ENCODE measurements at regions not wholly inside any gene's neighbourhood (a gene's known extent, or its start where the extent isn't known, plus 50 kb on each side); places are given as distances from the start of the nearest gene placed in this dataset.
A peak's percentile ranks its signal among the peaks of the same experiment; 100 is the strongest.

GRCh38 chr6:117761610-117762009, 86.3 kb downstream of the NUS1 start:
- no peak overlapping the region for H3K4me3 Mint-ChIP-seq (ENCODE audit: unreplicated experiment)
- peaks cover 29% of the 10 kb centered on the region for H3K9me3 Mint-ChIP-seq (ENCODE audit: low read depth)
- no peak overlapping the region for H3K27ac Mint-ChIP-seq (ENCODE audit: unreplicated experiment)
- no peaks in the 10 kb centered on the region for H3K27me3 Mint-ChIP-seq (ENCODE audit: low read depth)
- H3K36me3 Mint-ChIP-seq (ENCODE audit: low read depth), result peaks cover 2% of the 10 kb centered on the region
- no peaks in the 10 kb centered on the region for H3K4me1 Mint-ChIP-seq (ENCODE audit: low read depth)
- no peak for TF ChIP-seq CTCF (IDR thresholded peaks at IDR 0.05)
- no peak for DNase-seq (ENCODE audit: low spot score)

GRCh38 chr6:117771403-117771802, 96.1 kb downstream of the NUS1 start:
- DNase-seq (ENCODE audit: low spot score), result no peak
- no peaks in the 10 kb centered on the region for H3K4me1 Mint-ChIP-seq (ENCODE audit: low read depth)
- no peak for TF ChIP-seq CTCF (IDR thresholded peaks at IDR 0.05)
- H3K36me3 Mint-ChIP-seq (ENCODE audit: low read depth), result no peaks in the 10 kb centered on the region
- H3K27me3 Mint-ChIP-seq (ENCODE audit: low read depth), result peaks cover 21% of the 10 kb centered on the region
- no peak overlapping the region for H3K27ac Mint-ChIP-seq (ENCODE audit: unreplicated experiment)
- peaks cover 12% of the 10 kb centered on the region for H3K9me3 Mint-ChIP-seq (ENCODE audit: low read depth)
- no peak overlapping the region for H3K4me3 Mint-ChIP-seq (ENCODE audit: unreplicated experiment)

- Mint-ChIP-seq H3K9me3 (ENCODE audit: low read depth) (no peaks in the 10 kb centered on the region), H3K27me3 (ENCODE audit: low read depth) (peaks cover 24% of the 10 kb centered on the region), H3K4me1 (ENCODE audit: low read depth) (no peaks in the 10 kb centered on the region), H3K27ac (ENCODE audit: unreplicated experiment) (no peak overlapping the region), H3K36me3 (ENCODE audit: low read depth) (no peaks in the 10 kb centered on the region), H3K4me3 (ENCODE audit: unreplicated experiment) (no peak overlapping the region)
- peak; percentile 61 for TF ChIP-seq CTCF (IDR thresholded peaks at IDR 0.05)
- no peak for DNase-seq (ENCODE audit: low spot score)
Observed at GRCh38 chr6:117776441-117776840, 101.2 kb downstream of the NUS1 start.

GRCh38 chr6:117781550-117781949, 106.3 kb downstream of the NUS1 start:
- H3K4me3 Mint-ChIP-seq (ENCODE audit: unreplicated experiment), result no peak overlapping the region
- H3K9me3 Mint-ChIP-seq (ENCODE audit: low read depth), result peaks cover 6% of the 10 kb centered on the region
- no peak overlapping the region for H3K27ac Mint-ChIP-seq (ENCODE audit: unreplicated experiment)
- no peak for DNase-seq (ENCODE audit: low spot score)
- no peaks in the 10 kb centered on the region for H3K36me3 Mint-ChIP-seq (ENCODE audit: low read depth)
- no peaks in the 10 kb centered on the region for H3K4me1 Mint-ChIP-seq (ENCODE audit: low read depth)
- peaks cover 7% of the 10 kb centered on the region for H3K27me3 Mint-ChIP-seq (ENCODE audit: low read depth)
- no peak for TF ChIP-seq CTCF (IDR thresholded peaks at IDR 0.05)

GRCh38 chr6:117783279-117783678, 108.0 kb downstream of the NUS1 start:
- Mint-ChIP-seq H3K4me1 (ENCODE audit: low read depth) (no peaks in the 10 kb centered on the region), H3K9me3 (ENCODE audit: low read depth) (peaks cover 6% of the 10 kb centered on the region), H3K27me3 (ENCODE audit: low read depth) (peaks cover 5% of the 10 kb centered on the region), H3K36me3 (ENCODE audit: low read depth) (no peaks in the 10 kb centered on the region), H3K27ac (ENCODE audit: unreplicated experiment) (no peak overlapping the region), H3K4me3 (ENCODE audit: unreplicated experiment) (no peak overlapping the region)
- TF ChIP-seq CTCF (IDR thresholded peaks at IDR 0.05), result no peak
- DNase-seq (ENCODE audit: low spot score), result no peak
